H1 (cell line): ENCODE measurements at regions not wholly inside any gene's neighbourhood (a gene's known extent, or its start where the extent isn't known, plus 50 kb on each side); places are given as distances from the start of the nearest gene placed in this dataset.

ENCODE experiments used
- CTCF ChIA-PET: fragments of 300-600 bp; sonication (Branson Sonifier 250); formaldehyde crosslinking; loops from one replicate; lab custom pipeline; 2021; ENCODE audit not compliant: partially characterized antibody; lab: Charles Lee
- POLR2A ChIA-PET: fragments of 300-600 bp; sonication (Branson Sonifier 250); formaldehyde crosslinking; loops from one replicate; lab custom pipeline; 2021; ENCODE audit warnings: inconsistent platforms; ENCODE audit not compliant: partially characterized antibody; lab: Charles Lee
- DNase-seq, 2 experiments: peaks; one replicate each; pipeline versions ENCODE4 v3.0.0 to v3.0.0-alpha.2; 2010 to 2022; ENCODE audit warnings: low spot score in 2 of 2, low read depth in 1 of 2, mixed read lengths in 1 of 2
- FAIRE-seq: peaks from 2 replicates; lab custom pipeline; 2011; peaks lifted over from hg19 to GRCh38; lab: Jason Lieb, UNC
- H2AFZ ChIP-seq: 2 replicates; pipeline ENCODE4 v1.8.1; 2012; ENCODE audit warnings: low read length, inconsistent platforms
- H2AK5ac ChIP-seq: 2 replicates; pipeline ENCODE4 v1.6.1; 2013; ENCODE audit warnings: low read depth, low read length
- H2BK120ac ChIP-seq: replicated peaks from 2 replicates; pipeline ENCODE3; 2013; ENCODE audit warnings: low read depth, low read length, inconsistent platforms
- H2BK12ac ChIP-seq: 2 replicates; pipeline ENCODE4 v1.6.1; 2013; ENCODE audit warnings: low read depth, low read length
- H2BK15ac ChIP-seq: 2 replicates; pipeline ENCODE4 v1.6.1; 2013; ENCODE audit warnings: low read length
- H2BK20ac ChIP-seq: 2 replicates; pipeline ENCODE4 v1.6.1; 2013; ENCODE audit warnings: low read length
- H2BK5ac ChIP-seq: 2 replicates; pipeline ENCODE4 v1.6.1; 2013; ENCODE audit warnings: low read depth, low read length
- H3K14ac ChIP-seq: 2 replicates; pipeline ENCODE4 v1.6.1; 2013; ENCODE audit warnings: inconsistent platforms; ENCODE audit not compliant: insufficient read length
- H3K18ac ChIP-seq: 2 replicates; pipeline ENCODE4 v1.6.1; 2013; ENCODE audit warnings: low read length; ENCODE audit errors: extremely low read depth
- H3K23ac ChIP-seq: 2 replicates; pipeline ENCODE4 v1.6.1; 2013; ENCODE audit warnings: inconsistent platforms; ENCODE audit not compliant: insufficient read length
- H3K23me2 ChIP-seq: 2 replicates; pipeline ENCODE4 v1.6.1; 2013; ENCODE audit warnings: low read depth, low read length
- H3K27ac ChIP-seq: 2 replicates; pipeline ENCODE4 v1.6.1; 2011; ENCODE audit warnings: low read depth, low read length, inconsistent platforms
- H3K27me3 ChIP-seq, 4 experiments: replicated peaks in 1 of 4; 1 replicate in 1 of 4; 2 replicates in 3 of 4; pipeline versions ENCODE4 v1.6.1 to v1.8.1; 2011 to 2013; ENCODE audit warnings: low read length in 3 of 4, mild to moderate bottlenecking in 3 of 4, inconsistent platforms in 2 of 4, mixed read lengths in 2 of 4, moderate library complexity in 1 of 4; ENCODE audit not compliant: control insufficient read depth in 3 of 4, insufficient read depth in 3 of 4; ENCODE audit errors: extremely low read depth in 1 of 4
- H3K36me3 ChIP-seq, 4 experiments: 2 replicates each; pipeline versions ENCODE4 v1.6.1 to v1.8.1; 2011 to 2013; ENCODE audit warnings: mild to moderate bottlenecking in 4 of 4, low read length in 3 of 4, moderate library complexity in 2 of 4, control low read depth in 1 of 4, inconsistent platforms in 1 of 4; ENCODE audit not compliant: insufficient read depth in 4 of 4, control insufficient read depth in 2 of 4
- H3K4ac ChIP-seq: replicated peaks from 2 replicates; pipeline ENCODE3; 2013; ENCODE audit warnings: low read length, low read depth, mixed read lengths, inconsistent platforms; ENCODE audit not compliant: insufficient read length
- H3K4me1 ChIP-seq, 4 experiments: replicated peaks in 1 of 4; 1 replicate in 1 of 4; 2 replicates in 3 of 4; pipeline versions ENCODE4 v1.6.1 to v1.8.1; 2011 to 2013; ENCODE audit warnings: low read length in 3 of 4, inconsistent platforms in 2 of 4, mixed read lengths in 1 of 4; ENCODE audit not compliant: insufficient read depth in 4 of 4, control insufficient read depth in 3 of 4
- H3K4me2 ChIP-seq, 2 experiments: 2 replicates each; pipeline versions ENCODE4 v1.6.1 to v1.8.1; 2011 to 2013; ENCODE audit warnings: low read depth in 2 of 2, low read length in 2 of 2, control low read depth in 1 of 2, inconsistent platforms in 1 of 2, mild to moderate bottlenecking in 1 of 2; ENCODE audit not compliant: insufficient read depth in 1 of 2
- H3K4me3 ChIP-seq, 4 experiments: fragments of 200-600, 300-600 bp in 1 of 4; sonication (generic), shearing (Covaris generic), sonication (Bioruptor Twin) in 1 of 4; 2 replicates each; pipeline versions ENCODE4 v1.5.1 to v1.8.1; 2011 to 2016; ENCODE audit warnings: low read length in 4 of 4, low read depth in 3 of 4, control low read depth in 2 of 4, inconsistent platforms in 2 of 4, mild to moderate bottlenecking in 2 of 4, mixed read lengths in 1 of 4, moderate library complexity in 1 of 4; ENCODE audit not compliant: insufficient read depth in 2 of 4; ENCODE audit errors: extremely low read depth in 1 of 4
- H3K56ac ChIP-seq: replicated peaks from 2 replicates; pipeline ENCODE3; 2013; ENCODE audit warnings: low read depth, mild to moderate bottlenecking, mixed read lengths, low read length, inconsistent platforms; ENCODE audit not compliant: insufficient read length
- H3K79me1 ChIP-seq: 2 replicates; pipeline ENCODE4 v1.6.1; 2013; ENCODE audit warnings: low read depth, low read length, control low read depth
- H3K79me2 ChIP-seq, 2 experiments: 2 replicates each; pipeline versions ENCODE4 v1.6.1 to v1.8.1; 2012 to 2013; ENCODE audit warnings: low read length in 2 of 2, mild to moderate bottlenecking in 2 of 2, inconsistent platforms in 1 of 2; ENCODE audit not compliant: insufficient read depth in 2 of 2, control insufficient read depth in 1 of 2
- H3K9ac ChIP-seq, 4 experiments: replicated peaks in 1 of 4; 1 replicate in 1 of 4; 2 replicates in 3 of 4; pipeline versions ENCODE4 v1.6.1 to v1.8.1; 2011 to 2013; ENCODE audit warnings: low read depth in 3 of 4, low read length in 3 of 4, control low read depth in 2 of 4, mild to moderate bottlenecking in 2 of 4, moderate library complexity in 2 of 4, inconsistent platforms in 1 of 4; ENCODE audit errors: extremely low read depth in 1 of 4
- H3K9me3 ChIP-seq, 2 experiments: 2 replicates each; pipeline versions ENCODE4 v1.6.1 to v1.8.1; 2012 to 2013; ENCODE audit warnings: mild to moderate bottlenecking in 2 of 2, moderate library complexity in 2 of 2, control low read depth in 1 of 2, inconsistent platforms in 1 of 2, low read depth in 1 of 2, low read length in 1 of 2, mixed read lengths in 1 of 2; ENCODE audit not compliant: insufficient read depth in 2 of 2
- H4K20me1 ChIP-seq, 2 experiments: replicated peaks in 1 of 2; 2 replicates each; pipeline versions ENCODE3 to v1.8.1; 2011 to 2013; ENCODE audit warnings: inconsistent platforms in 2 of 2, low read length in 2 of 2, mild to moderate bottlenecking in 1 of 2; ENCODE audit not compliant: insufficient read depth in 2 of 2, control insufficient read depth in 1 of 2
- H4K5ac ChIP-seq: 2 replicates; pipeline ENCODE4 v1.6.1; 2013; ENCODE audit warnings: low read length, low read depth, mixed read lengths, inconsistent platforms; ENCODE audit not compliant: insufficient read length
- H4K8ac ChIP-seq: 2 replicates; pipeline ENCODE4 v1.8.0; 2013; ENCODE audit warnings: mild to moderate bottlenecking, moderate library complexity, low read length, inconsistent platforms; ENCODE audit not compliant: insufficient read depth; ENCODE audit errors: extremely low read depth
- H4K91ac ChIP-seq: replicated peaks from 2 replicates; pipeline ENCODE3; 2013; ENCODE audit warnings: low read length, mixed read lengths, inconsistent platforms; ENCODE audit not compliant: insufficient read length
- ASH2L ChIP-seq: fragments of 200-600, 300-600 bp; sonication (generic); IDR thresholded peaks from one replicate; pipeline ENCODE4 v1.7.1; 2017; ENCODE audit warnings: low read length
- GTF2F1 ChIP-seq: IDR thresholded peaks from 2 replicates; pipeline ENCODE4 v1.6.1; 2012; ENCODE audit warnings: low read depth, low read length, improper control_type of control experiment, borderline replicate concordance
- KDM5A ChIP-seq: fragments of 200-600 bp; IDR thresholded peaks from 2 replicates; pipeline ENCODE4 v1.7.1; 2012; ENCODE audit warnings: mild to moderate bottlenecking, low read length, inconsistent platforms, mixed read lengths
- POLR2A ChIP-seq, 2 experiments: IDR thresholded peaks; 1 replicate in 1 of 2; 2 replicates in 1 of 2; pipeline ENCODE4 v1.6.1; 2011; ENCODE audit warnings: low read depth in 2 of 2, low read length in 2 of 2, mild to moderate bottlenecking in 2 of 2; ENCODE audit errors: control extremely low read depth in 1 of 2
- RNF2 ChIP-seq: fragments of 200-900, 300-1000 bp; sonication (generic); IDR thresholded peaks from 2 replicates; pipeline ENCODE4 v1.7.1; 2016; ENCODE audit warnings: borderline replicate concordance, low read depth, mild to moderate bottlenecking, antibody characterized with exemption, low read length; ENCODE audit not compliant: poor library complexity, severe bottlenecking; ENCODE audit errors: missing control alignments
- SUZ12 ChIP-seq: fragments of 200-600 bp; sonication (generic); IDR thresholded peaks from 2 replicates; pipeline ENCODE4 v1.6.1; 2012; ENCODE audit warnings: mild to moderate bottlenecking, inconsistent platforms, low read length, moderate library complexity, mixed read lengths
- TBP ChIP-seq: IDR thresholded peaks from 2 replicates; pipeline ENCODE4 v1.6.1; 2011; ENCODE audit warnings: low read depth, low read length, improper control_type of control experiment
- TEAD4 ChIP-seq: IDR thresholded peaks from 2 replicates; pipeline ENCODE4 v1.6.1; 2012; ENCODE audit warnings: low read depth, low read length, inconsistent platforms, mixed read lengths
- WGBS, 2 experiments: shearing (Covaris generic) in 1 of 2; methylation state at CpG; one replicate each; pipeline versions ENCODE4 v1.1.6 to v1.1.7; 2013 to 2015; ENCODE audit warnings: low lambda C conversion rate in 2 of 2, mixed read lengths in 2 of 2, inconsistent platforms in 1 of 2, low coverage in 1 of 2, missing lambda C conversion rate in 1 of 2; ENCODE audit not compliant: insufficient replicate concordance in 2 of 2, insufficient coverage in 1 of 2, insufficient read length in 1 of 2; ENCODE audit errors: extremely low coverage in 1 of 2, missing lambda C conversion rate in 1 of 2; 5-methylcytosine and 5-hydroxymethylcytosine counted together

DNA sequence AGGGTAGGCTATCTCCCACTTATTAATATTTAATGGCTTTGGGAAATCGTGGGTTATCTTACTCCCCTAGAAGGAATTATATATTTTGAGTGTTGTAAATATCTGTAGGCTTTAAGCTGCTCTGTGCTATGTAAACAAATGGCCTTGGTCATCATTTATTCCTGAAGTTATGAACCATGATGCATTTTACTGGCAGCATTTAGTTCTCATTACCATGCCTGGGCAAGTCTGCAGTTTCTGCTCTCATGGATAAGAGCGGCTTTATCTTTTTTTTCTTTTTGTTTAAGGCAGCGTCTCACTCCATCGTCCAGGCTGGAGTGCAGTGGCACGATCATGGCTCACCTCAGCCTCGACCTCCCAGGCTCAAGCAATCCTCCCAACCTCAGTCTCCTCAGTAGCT is 156.1 kb downstream of the IRS2 start:
- Histone ChIP-seq H3K23me2 (peaks cover 3% of the 10 kb centered on the region; the same call in 1 of the 2 replicates), H4K91ac (no peak overlapping the region), H3K9me3 (peaks cover 0 to 6% of the 10 kb centered on the region in 2 experiments; a peak in 2 of 4 replicates), H3K9ac (no peak overlapping the region), H2BK120ac (no peak overlapping the region), H3K4me2 (no peak overlapping the region), H3K79me1 (no peaks in the 10 kb centered on the region), H3K4ac (no peak overlapping the region), H4K20me1 (no peaks in the 10 kb centered on the region), H2AFZ (no peak overlapping the region), H4K5ac (no peak overlapping the region), H3K23ac (no peak overlapping the region), H3K14ac (no peak overlapping the region), H2BK15ac (no peak overlapping the region), H3K4me1 (no peaks in the 10 kb centered on the region; a peak in 1 of 7 replicates), H3K27me3 (no peaks in the 10 kb centered on the region), H2BK5ac (no peak overlapping the region), H3K36me3 (no peaks in the 10 kb centered on the region), H2AK5ac (no peak overlapping the region), H3K79me2 (no peaks in the 10 kb centered on the region), H3K4me3 (no peak overlapping the region), H4K8ac (no peak overlapping the region), H2BK12ac (no peak overlapping the region), H3K56ac (no peak overlapping the region), H3K27ac (no peak overlapping the region), H2BK20ac (no peak overlapping the region), H3K18ac (no peak overlapping the region)
- DNase-seq (no peak), FAIRE-seq (no peak)
- POLR2A ChIA-PET = no interaction called here
- 91% methylated on average over 6 of the region's 6 CpGs; no CpG with 5 or more reads in 1 of the 2 experiments for WGBS, 2 experiments
- CTCF ChIA-PET = interaction anchor here (1.4 kb wide), 1 partner anchor 53 kb away, joined by 3 read pairs; no protein-coding TSS in a partner anchor
- TF ChIP-seq GTF2F1 (no peak), SUZ12 (no peak), KDM5A (no peak), RNF2 (no peak), TBP (no peak), POLR2A (IDR thresholded peaks at IDR 0.05; ENCODE audit: control extremely low read depth in 1 of 2, low read depth in 2 of 2, low read length in 2 of 2) (no peak), TEAD4 (no peak), ASH2L (no peak)
